K562 (cell line): ENCODE measurements at regions not wholly inside any gene's neighbourhood (a gene's known extent, or its start where the extent isn't known, plus 50 kb on each side); places are given as distances from the start of the nearest gene placed in this dataset.

Experiments used
- ATF7 ChIP-seq: fragments of 450-650 bp; IDR thresholded peaks from 2 replicates; pipeline ENCODE4 v1.7.1; 2014; ENCODE audit warnings: mild to moderate bottlenecking, moderate library complexity
- CTCF ChIP-seq, 3 experiments: IDR thresholded peaks in 2 of 3; conservative IDR thresholded peaks in 1 of 3; 2 replicates each; pipeline ENCODE4 v1.5.1; 2011 to 2012; ENCODE audit warnings: low read length in 3 of 3, mild to moderate bottlenecking in 3 of 3, control low read depth in 2 of 3, improper control_type of control experiment in 1 of 3, inconsistent platforms in 1 of 3, low read depth in 1 of 3, mixed read lengths in 1 of 3, moderate library complexity in 1 of 3; ENCODE audit not compliant: insufficient read depth in 2 of 3
- ESRRA ChIP-seq: fragments of 450-650 bp; IDR thresholded peaks from 2 replicates; pipeline ENCODE4 v1.6.1; 2014; ENCODE audit warnings: low read depth, mild to moderate bottlenecking, moderate library complexity, borderline replicate concordance
- EZH2 ChIP-seq: IDR thresholded peaks from 2 replicates; pipeline ENCODE4 v1.6.1; 2012; ENCODE audit warnings: low read depth, mild to moderate bottlenecking, inconsistent platforms, low read length, borderline replicate concordance
- POLR2AphosphoS5 ChIP-seq: IDR thresholded peaks from 2 replicates; pipeline ENCODE4 v1.6.1; 2011; ENCODE audit warnings: mild to moderate bottlenecking, low read depth, low read length, moderate library complexity; ENCODE audit not compliant: control insufficient read depth, insufficient read depth
- RAD21 ChIP-seq, 2 experiments: fragments of 250-450 bp in 1 of 2; fragments of 450-650 bp in 1 of 2; sonication (Bioruptor Pico) in 1 of 2; formaldehyde crosslinking in 1 of 2; IDR thresholded peaks in 1 of 2; conservative IDR thresholded peaks in 1 of 2; 2 replicates each; pipeline versions ENCODE4 v1.4.0 to v1.8.0; 2020 to 2022; ENCODE audit warnings: mild to moderate bottlenecking in 2 of 2, moderate library complexity in 1 of 2
- REST ChIP-seq, 2 experiments: fragments of 450-650 bp; formaldehyde crosslinking in 1 of 2; IDR thresholded peaks; 2 replicates each; pipeline versions ENCODE4 v1.4.0 to v1.6.1; 2014 to 2020; ENCODE audit warnings: mild to moderate bottlenecking in 2 of 2, borderline replicate concordance in 1 of 2, low read depth in 1 of 2
- SLC30A9 ChIP-seq: fragments of 250-450 bp; sonication (Bioruptor Pico); IDR thresholded peaks from 2 replicates; pipeline ENCODE4 v1.8.0; 2022; ENCODE audit warnings: mild to moderate bottlenecking, moderate library complexity
- TF ChIP-seq, protein P1 (sequence below): sonication (generic); formaldehyde crosslinking; IDR thresholded peaks from 2 replicates; pipeline ENCODE4 v1.9.0; 2022; ENCODE audit warnings: mild to moderate bottlenecking, missing genetic modification reagents
- TF ChIP-seq, protein P2 (sequence below): fragments of 450-650 bp; formaldehyde crosslinking; IDR thresholded peaks from 2 replicates; pipeline ENCODE4 v1.4.0; 2022; ENCODE audit warnings: mild to moderate bottlenecking, moderate library complexity
- TF ChIP-seq, protein P3 (sequence below): fragments of 200-800 bp; sonication (Bioruptor generic); IDR thresholded peaks from 2 replicates; pipeline ENCODE4 v1.6.1; 2017; ENCODE audit warnings: missing genetic modification characterization, missing compliant biosample characterization

DNA sequence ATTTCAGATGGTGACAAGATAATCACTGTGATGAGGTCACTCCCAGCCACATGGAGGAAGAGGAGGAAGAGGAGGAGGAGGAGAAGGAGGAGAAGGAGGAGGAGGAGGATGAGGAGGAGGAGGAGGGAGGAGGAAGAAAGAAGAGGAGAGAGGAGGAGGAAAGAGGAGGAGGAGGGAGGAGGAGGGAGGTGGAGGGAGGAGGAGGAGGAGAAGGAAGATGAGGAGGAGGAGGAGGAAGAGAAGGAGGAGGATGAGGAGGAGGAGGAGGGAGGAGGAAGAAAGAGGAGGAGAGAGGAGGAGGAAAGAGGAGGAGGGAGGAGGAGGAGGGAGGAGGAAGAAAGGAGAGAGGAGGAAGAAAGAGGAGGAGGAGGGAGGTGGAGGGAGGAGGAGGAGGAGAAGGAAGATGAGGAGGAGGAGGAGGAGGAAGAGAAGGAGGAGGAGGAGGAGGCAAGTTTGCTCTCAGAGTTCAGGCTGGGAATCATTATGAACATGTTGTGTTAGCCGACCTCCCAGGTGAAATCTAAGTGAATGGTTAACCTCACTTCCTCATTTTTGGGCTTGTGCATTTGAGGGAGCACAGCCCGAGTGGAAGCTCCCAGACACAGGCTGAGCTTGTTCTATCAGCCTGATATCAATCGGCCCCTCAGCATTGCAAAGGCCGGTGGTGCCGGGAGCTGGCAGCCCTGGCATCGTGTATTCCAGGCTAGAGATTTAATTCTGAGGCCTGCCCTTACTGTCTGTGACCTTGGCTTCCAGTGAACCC lies 236.2 kb upstream of the PITRM1 start:
- no peak for TF ChIP-seq ESRRA
- TF ChIP-seq, protein P1, sequence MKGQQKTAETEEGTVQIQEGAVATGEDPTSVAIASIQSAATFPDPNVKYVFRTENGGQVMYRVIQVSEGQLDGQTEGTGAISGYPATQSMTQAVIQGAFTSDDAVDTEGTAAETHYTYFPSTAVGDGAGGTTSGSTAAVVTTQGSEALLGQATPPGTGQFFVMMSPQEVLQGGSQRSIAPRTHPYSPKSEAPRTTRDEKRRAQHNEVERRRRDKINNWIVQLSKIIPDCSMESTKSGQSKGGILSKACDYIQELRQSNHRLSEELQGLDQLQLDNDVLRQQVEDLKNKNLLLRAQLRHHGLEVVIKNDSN (CRISPR knock-in tag): no peak
- no peak for TF ChIP-seq RAD21 (CRISPR knock-in tag; conservative IDR thresholded peaks at IDR 0.05 in 1 of 2, IDR thresholded peaks at IDR 0.05 in 1 of 2)
- no peak for TF ChIP-seq CTCF (IDR thresholded peaks at IDR 0.05 in 2 of 3, conservative IDR thresholded peaks at IDR 0.05 in 1 of 3; ENCODE audit: insufficient read depth in 2 of 3, low read depth in 1 of 3, low read length in 3 of 3)
- no peak for TF ChIP-seq POLR2AphosphoS5
- TF ChIP-seq ATF7: no peak
- TF ChIP-seq EZH2: no peak
- no peak for TF ChIP-seq SLC30A9 (CRISPR knock-in tag)
- TF ChIP-seq, protein P2, sequence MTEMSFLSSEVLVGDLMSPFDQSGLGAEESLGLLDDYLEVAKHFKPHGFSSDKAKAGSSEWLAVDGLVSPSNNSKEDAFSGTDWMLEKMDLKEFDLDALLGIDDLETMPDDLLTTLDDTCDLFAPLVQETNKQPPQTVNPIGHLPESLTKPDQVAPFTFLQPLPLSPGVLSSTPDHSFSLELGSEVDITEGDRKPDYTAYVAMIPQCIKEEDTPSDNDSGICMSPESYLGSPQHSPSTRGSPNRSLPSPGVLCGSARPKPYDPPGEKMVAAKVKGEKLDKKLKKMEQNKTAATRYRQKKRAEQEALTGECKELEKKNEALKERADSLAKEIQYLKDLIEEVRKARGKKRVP (CRISPR knock-in tag): no peak
- TF ChIP-seq, protein P3, sequence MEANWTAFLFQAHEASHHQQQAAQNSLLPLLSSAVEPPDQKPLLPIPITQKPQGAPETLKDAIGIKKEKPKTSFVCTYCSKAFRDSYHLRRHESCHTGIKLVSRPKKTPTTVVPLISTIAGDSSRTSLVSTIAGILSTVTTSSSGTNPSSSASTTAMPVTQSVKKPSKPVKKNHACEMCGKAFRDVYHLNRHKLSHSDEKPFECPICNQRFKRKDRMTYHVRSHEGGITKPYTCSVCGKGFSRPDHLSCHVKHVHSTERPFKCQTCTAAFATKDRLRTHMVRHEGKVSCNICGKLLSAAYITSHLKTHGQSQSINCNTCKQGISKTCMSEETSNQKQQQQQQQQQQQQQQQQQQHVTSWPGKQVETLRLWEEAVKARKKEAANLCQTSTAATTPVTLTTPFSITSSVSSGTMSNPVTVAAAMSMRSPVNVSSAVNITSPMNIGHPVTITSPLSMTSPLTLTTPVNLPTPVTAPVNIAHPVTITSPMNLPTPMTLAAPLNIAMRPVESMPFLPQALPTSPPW (CRISPR knock-in tag): no peak
- TF ChIP-seq REST (IDR thresholded peaks at IDR 0.05; ENCODE audit: borderline replicate concordance): no peak
- TF ChIP-seq REST (CRISPR knock-in tag; IDR thresholded peaks at IDR 0.05; ENCODE audit: low read depth): no peak
